Common myeloid progenitor, CD34-positive (primary cell): ENCODE measurements at regions not wholly inside any gene's neighbourhood (a gene's known extent, or its start where the extent isn't known, plus 50 kb on each side); places are given as distances from the start of the nearest gene placed in this dataset.

ENCODE experiments used
- CTCF ChIA-PET: fragments of 350-600 bp; sonication (Branson Sonifier 250); formaldehyde crosslinking; loops from one replicate; lab custom pipeline; 2021; ENCODE audit warnings: antibody characterized with exemption; lab: Charles Lee
- POLR2A ChIA-PET: fragments of 350-600 bp; sonication (Branson Sonifier 250); formaldehyde crosslinking; loops from one replicate; lab custom pipeline; 2021; ENCODE audit warnings: antibody characterized with exemption; lab: Charles Lee
- DNase-seq, 3 donors: peaks; one replicate each; pipeline versions ENCODE4 v3.0.0 to v3.0.0-alpha.2; 2013
- H3K27ac ChIP-seq, 2 experiments: 1 replicate in 1 of 2; 2 replicates in 1 of 2; pipeline ENCODE4 v1.7.0; 2013; ENCODE audit warnings: inconsistent platforms in 2 of 2, low read length in 2 of 2, mild to moderate bottlenecking in 2 of 2, low read depth in 1 of 2, moderate library complexity in 1 of 2; ENCODE audit not compliant: severe bottlenecking in 2 of 2, insufficient read depth in 1 of 2, poor library complexity in 1 of 2
- H3K27me3 ChIP-seq, 5 experiments: replicated peaks in 2 of 5; 1 replicate in 3 of 5; 2 replicates in 2 of 5; pipeline versions ENCODE4 v1.6.1 to v1.7.0; 2013; ENCODE audit warnings: low read length in 4 of 5, mild to moderate bottlenecking in 2 of 5, moderate library complexity in 2 of 5, inconsistent platforms in 1 of 5; ENCODE audit not compliant: insufficient read depth in 5 of 5, control insufficient read depth in 4 of 5
- H3K36me3 ChIP-seq, 4 experiments: 1 replicate in 2 of 4; 2 replicates in 2 of 4; pipeline versions ENCODE4 v1.6.1 to v1.7.0; 2013; ENCODE audit warnings: low read length in 3 of 4, control low read depth in 1 of 4, mild to moderate bottlenecking in 1 of 4; ENCODE audit not compliant: control insufficient read depth in 4 of 4, insufficient read depth in 4 of 4
- H3K4me1 ChIP-seq, 4 experiments: 1 replicate in 3 of 4; 2 replicates in 1 of 4; pipeline versions ENCODE4 v1.6.1 to v1.7.1; 2013; ENCODE audit warnings: low read length in 3 of 4, mild to moderate bottlenecking in 3 of 4, control low read depth in 1 of 4, inconsistent platforms in 1 of 4, moderate library complexity in 1 of 4; ENCODE audit not compliant: control insufficient read depth in 4 of 4, insufficient read depth in 4 of 4; ENCODE audit errors: control extremely low read depth in 1 of 4
- H3K4me3 ChIP-seq, 7 experiments: 1 replicate in 4 of 7; 2 replicates in 3 of 7; pipeline versions ENCODE4 v1.5.1 to v1.7.0; 2013; ENCODE audit warnings: mild to moderate bottlenecking in 7 of 7, low read length in 6 of 7, moderate library complexity in 6 of 7, inconsistent platforms in 2 of 7, low read depth in 2 of 7, control low read depth in 1 of 7; ENCODE audit not compliant: insufficient read depth in 4 of 7, control insufficient read depth in 1 of 7; ENCODE audit errors: extremely low read depth in 1 of 7
- H3K9me3 ChIP-seq, 5 experiments: 1 replicate in 4 of 5; 2 replicates in 1 of 5; pipeline versions ENCODE4 v1.6.1 to v1.7.1; 2013; ENCODE audit warnings: low read length in 4 of 5, mild to moderate bottlenecking in 2 of 5, inconsistent platforms in 1 of 5, low read depth in 1 of 5, moderate library complexity in 1 of 5; ENCODE audit not compliant: control insufficient read depth in 4 of 5, insufficient read depth in 2 of 5; ENCODE audit errors: control extremely low read depth in 1 of 5
- WGBS: methylation state at CpG from one replicate; pipeline ENCODE4 v1.1.5; 2013; ENCODE audit not compliant: insufficient coverage; 5-methylcytosine and 5-hydroxymethylcytosine counted together

DNA sequence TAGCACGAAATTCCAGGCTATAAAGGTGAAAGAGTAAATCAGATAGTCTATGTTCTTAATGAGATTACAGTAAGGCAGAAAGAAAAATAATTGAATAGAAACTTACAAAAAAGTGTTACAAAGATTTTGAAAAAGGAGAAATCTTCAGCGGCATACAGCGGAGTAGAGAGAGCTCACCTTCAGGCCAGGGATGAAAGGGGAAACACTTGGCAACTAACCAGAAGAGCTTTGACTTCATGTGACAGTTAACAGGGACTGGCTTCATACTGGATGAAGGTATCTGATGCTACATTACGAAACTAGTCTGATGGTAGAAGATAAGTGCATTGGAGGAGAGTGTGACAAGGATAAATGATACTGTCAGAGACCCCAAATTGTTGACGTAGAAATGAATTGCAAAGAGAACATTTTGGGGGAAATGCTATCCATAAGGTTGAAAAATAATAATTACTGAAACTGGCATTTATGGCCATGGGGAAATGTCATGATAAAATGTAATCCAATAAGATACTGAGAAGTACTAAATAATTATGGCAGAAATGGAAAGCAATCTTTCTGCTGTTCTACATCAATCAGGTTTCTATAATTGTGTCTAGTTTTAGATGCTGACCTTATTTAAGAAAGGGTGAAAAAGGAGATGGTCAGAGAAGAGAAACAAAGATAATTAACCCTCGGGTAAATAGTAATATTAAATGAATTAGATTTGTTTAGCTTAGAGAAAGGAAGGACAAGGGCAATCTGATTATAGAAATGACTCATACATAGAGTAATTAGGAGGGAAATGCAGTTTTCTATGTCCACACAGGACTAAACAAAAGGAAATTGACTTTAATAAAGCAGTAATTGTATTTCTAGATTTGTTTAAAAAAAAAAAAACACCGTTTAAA lies 808.7 kb downstream of the NCAM2 start:
- DNase-seq, result no peak
- no peaks in the 10 kb centered on the region for H3K36me3 ChIP-seq
- ChIA-PET POLR2A (no interaction called here), CTCF (no interaction called here)
- H3K4me3 ChIP-seq, result no peak overlapping the region
- no peak overlapping the region for H3K27ac ChIP-seq
- WGBS, result 98% methylated on average over 4 of the region's 7 CpGs
- no peaks in the 10 kb centered on the region for H3K9me3 ChIP-seq
- no peaks in the 10 kb centered on the region for H3K27me3 ChIP-seq
- no peaks in the 10 kb centered on the region for H3K4me1 ChIP-seq

DNA sequence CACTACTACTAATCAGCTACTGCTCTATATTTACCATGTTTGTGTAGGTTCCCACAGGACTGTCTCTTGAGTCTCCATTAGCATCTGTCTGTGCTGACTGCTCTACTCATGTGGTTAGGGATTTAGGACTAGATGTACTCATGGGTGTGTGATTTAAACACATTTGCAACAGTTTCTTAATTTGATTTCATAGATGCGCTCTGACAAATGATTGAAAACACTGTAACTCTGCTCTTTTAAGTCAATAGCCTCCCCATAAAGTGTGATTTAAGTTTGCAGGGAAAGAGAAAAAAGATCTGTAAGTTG lies 809.3 kb downstream of the NCAM2 start:
- Histone ChIP-seq H3K4me3 (no peak overlapping the region), H3K9me3 (no peaks in the 10 kb centered on the region), H3K27me3 (no peaks in the 10 kb centered on the region), H3K4me1 (no peaks in the 10 kb centered on the region), H3K27ac (no peak overlapping the region), H3K36me3 (no peaks in the 10 kb centered on the region)
- ChIA-PET POLR2A (no interaction called here), CTCF (no interaction called here)
- WGBS, result no CpG with 5 or more reads among the region's 1 CpG
- no peak for DNase-seq

GRCh38 chr21:21813289-21813688 lies 815.1 kb downstream of the NCAM2 start:
- Histone ChIP-seq H3K27me3 (no peaks in the 10 kb centered on the region), H3K4me1 (no peaks in the 10 kb centered on the region), H3K36me3 (no peaks in the 10 kb centered on the region), H3K9me3 (no peaks in the 10 kb centered on the region), H3K27ac (no peak overlapping the region), H3K4me3 (no peak overlapping the region)
- ChIA-PET POLR2A (no interaction called here), CTCF (no interaction called here)
- WGBS, result 87% methylated on average over 2 of the region's 2 CpGs
- no peak for DNase-seq

- Histone ChIP-seq H3K27ac (no peak overlapping the region), H3K4me3 (no peak overlapping the region), H3K27me3 (no peaks in the 10 kb centered on the region), H3K9me3 (no peaks in the 10 kb centered on the region), H3K36me3 (no peaks in the 10 kb centered on the region), H3K4me1 (no peaks in the 10 kb centered on the region)
- DNase-seq, result no peak
- ChIA-PET POLR2A (no interaction called here), CTCF (no interaction called here)
These were observed 815.7 kb downstream of the NCAM2 start for GRCh38 chr21:21813934-21814333.

- H3K27ac ChIP-seq, result no peak overlapping the region
- H3K4me3 ChIP-seq, result no peak overlapping the region
- H3K36me3 ChIP-seq, result no peaks in the 10 kb centered on the region
- H3K4me1 ChIP-seq, result no peaks in the 10 kb centered on the region
- CTCF ChIA-PET, result no interaction called here
- H3K9me3 ChIP-seq, result no peaks in the 10 kb centered on the region
- POLR2A ChIA-PET, result no interaction called here
- H3K27me3 ChIP-seq, result no peaks in the 10 kb centered on the region
- WGBS, result 100% methylated on average over 3 of the region's 4 CpGs
- DNase-seq, result no peak
These were observed 818.6 kb downstream of the NCAM2 start for GRCh38 chr21:21816778-21817177.

GRCh38 chr21:21818898-21819297 lies 820.7 kb downstream of the NCAM2 start:
- POLR2A ChIA-PET, result no interaction called here
- WGBS, result 100% methylated on average over 2 of the region's 2 CpGs

DNA sequence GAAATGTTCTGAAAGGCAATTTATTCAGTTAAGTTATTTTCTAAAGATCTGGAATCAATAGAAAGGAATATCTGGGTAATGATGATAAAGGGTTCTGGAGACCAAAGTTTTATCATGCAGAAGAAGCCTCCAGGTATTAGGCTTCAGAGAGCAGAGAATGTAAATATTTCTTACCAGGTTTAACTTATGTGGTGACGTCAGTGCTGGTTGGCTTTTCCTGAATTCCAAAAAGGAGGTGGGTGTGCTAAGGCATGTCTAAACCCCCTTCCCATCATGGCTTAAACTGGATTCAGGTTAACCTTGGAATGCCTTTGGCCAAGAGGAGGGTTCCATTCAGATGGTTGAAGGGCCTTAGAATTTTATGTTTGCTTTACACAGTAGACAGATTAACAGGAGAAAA lies 829.9 kb downstream of the NCAM2 start:
- DNase-seq, result no peak
- Histone ChIP-seq H3K27ac (no peak overlapping the region), H3K27me3 (no peaks in the 10 kb centered on the region), H3K36me3 (no peaks in the 10 kb centered on the region), H3K4me3 (no peak overlapping the region), H3K9me3 (no peaks in the 10 kb centered on the region), H3K4me1 (no peaks in the 10 kb centered on the region)
- 100% methylated on average over 1 of the region's 1 CpG for WGBS
- CTCF ChIA-PET, result no interaction called here
- POLR2A ChIA-PET, result no interaction called here

More at GRCh38 chr21:21818898-21819297, 820.7 kb downstream of the NCAM2 start:
- H3K27me3 ChIP-seq, result no peaks in the 10 kb centered on the region
- no peaks in the 10 kb centered on the region for H3K9me3 ChIP-seq
- CTCF ChIA-PET, result interaction anchor here (0.6 kb wide), 1 partner anchor 1016 kb away, joined by 3 read pairs; no protein-coding TSS in a partner anchor
- no peaks in the 10 kb centered on the region for H3K36me3 ChIP-seq
- H3K4me3 ChIP-seq, result no peak overlapping the region
- H3K27ac ChIP-seq, result no peak overlapping the region
- no peak for DNase-seq
- no peaks in the 10 kb centered on the region for H3K4me1 ChIP-seq
